SHP77 (cell line): ENCODE measurements at regions not wholly inside any gene's neighbourhood (a gene's known extent, or its start where the extent isn't known, plus 50 kb on each side); places are given as distances from the start of the nearest gene placed in this dataset.

ENCODE experiments used
- DNase-seq, 2 experiments: peaks; one replicate each; lab custom pipeline; 2025; lab: John Stamatoyannopoulos, UW

DNA sequence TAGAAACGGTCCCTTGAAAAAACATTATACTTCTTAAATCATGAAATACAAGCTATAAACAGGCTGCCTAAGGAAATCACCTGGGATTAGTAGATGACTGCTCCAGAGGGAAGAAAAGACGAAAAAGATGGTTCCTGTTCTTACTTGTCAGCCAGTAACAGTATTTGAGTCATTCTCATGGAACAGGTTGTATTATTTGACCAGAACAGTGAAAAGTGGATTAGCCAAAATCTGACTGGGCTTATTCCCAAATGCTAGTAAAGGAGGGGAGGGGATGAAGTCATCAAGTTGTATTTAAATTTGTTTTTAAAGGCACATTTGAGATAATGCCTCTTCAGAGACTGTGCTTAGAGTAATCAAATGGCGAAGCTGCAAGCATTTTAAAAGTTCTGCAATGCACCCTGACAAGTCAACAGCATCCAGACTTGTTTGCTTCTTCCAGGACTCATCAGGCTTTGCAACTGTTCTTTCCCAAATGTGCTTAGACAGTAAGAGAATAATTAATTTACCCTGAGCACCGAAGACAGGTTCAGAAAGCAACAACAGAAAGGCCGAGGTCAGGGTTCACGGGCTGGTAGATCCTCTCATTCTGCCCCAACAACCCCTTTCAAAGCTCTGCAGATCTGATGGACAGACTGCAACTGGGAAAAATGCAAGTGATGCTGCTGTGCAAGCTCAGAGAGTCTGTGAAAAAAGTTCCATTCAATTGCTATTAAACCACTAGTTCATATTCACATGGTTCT lies 800.6 kb downstream of the KCTD16 start:
- DNase-seq = no peak

DNA sequence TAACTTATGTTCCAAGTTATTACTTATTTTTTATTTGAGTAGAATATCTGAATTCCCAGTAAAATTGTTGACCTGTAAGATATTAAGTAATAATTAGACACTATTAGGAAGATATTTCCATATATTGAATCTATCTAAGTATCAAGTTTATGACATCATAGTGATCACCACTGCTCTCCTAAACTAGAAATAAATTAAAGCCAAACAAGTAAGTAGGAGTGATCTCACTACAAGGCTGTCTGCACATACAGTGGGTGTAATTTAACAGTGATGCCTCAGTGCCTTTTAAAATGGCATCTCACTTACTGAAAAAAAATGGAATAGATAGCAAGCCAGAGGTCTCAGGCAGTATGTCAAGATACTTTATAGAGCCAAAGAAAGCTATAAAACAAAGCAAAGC lies 789.6 kb downstream of the KCTD16 start:
- no peak for DNase-seq

DNA sequence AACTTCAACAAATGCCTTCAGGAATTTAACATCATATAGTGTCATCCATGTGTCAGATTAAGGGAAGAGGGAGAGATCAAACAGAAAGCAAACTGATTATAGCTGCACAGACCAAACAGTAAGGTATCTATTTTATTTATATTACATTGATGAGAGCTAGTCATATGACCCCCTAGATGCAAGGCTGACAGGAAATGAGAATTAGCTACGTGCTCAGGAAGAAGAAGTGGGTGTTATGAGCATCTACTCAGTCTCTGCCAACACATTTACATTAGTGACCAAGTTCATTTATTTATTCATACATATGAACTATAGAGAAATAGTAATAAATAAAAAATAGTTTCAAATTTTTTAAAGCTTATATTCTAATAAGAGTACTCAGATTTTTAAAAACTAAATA lies 787.3 kb downstream of the KCTD16 start:
- DNase-seq = no peak

DNA sequence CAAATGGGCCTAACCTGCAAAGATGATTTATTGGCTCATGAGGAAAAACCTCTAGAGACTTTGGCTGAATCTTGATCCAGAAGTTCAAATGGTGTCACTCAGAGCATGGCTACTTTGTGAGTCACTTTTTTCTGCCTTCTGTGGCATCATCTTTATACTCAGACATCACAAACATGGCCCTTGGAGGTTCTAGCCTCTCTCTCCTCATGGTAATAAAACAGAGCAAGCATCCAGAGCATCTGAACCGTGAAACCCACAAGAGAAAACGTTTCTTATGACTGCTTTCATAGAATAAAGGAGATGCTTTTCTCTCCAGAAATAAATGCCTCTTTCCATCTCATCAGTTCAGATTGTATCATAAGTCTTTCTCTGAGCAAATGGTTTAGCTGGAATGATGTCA lies 780.3 kb downstream of the KCTD16 start:
- no peak for DNase-seq

DNA sequence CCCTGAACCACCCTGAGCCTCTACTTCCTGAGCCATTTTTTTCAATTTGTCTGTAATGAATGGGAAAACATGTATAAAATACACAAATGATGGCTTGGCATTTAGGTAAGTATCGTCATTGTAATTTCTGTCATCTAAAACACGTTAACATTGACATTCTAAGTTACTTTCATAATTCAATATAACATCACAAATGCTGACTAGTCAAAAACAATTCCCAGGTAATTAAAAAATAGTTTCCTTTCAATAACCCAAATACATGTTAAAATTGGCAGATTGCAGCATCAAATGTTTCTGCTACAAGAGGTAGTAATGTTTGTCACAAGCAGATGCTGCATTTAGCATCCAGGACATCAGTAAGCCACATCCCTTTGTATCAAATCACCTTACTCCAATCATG lies 776.4 kb downstream of the KCTD16 start:
- DNase-seq = no peak

DNA sequence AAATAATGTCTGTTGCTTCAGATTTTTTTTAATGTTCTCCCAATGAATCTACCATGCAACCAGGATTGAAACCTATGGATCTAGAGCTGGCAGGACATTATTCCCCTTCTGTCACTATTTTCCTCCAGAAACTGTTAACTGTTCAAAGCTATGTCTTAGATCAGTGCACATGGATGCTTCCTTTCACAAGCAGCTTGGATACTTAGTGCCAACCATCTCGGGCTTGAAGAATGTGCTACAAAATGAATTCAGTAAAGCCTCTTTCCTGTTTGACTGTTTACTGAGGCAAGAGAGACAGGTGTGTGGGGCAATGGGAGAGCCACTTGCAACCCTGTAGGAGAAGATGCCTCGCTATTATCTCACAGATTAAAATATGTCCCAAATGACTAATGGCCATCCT lies 774.8 kb downstream of the KCTD16 start:
- DNase-seq = no peak

DNA sequence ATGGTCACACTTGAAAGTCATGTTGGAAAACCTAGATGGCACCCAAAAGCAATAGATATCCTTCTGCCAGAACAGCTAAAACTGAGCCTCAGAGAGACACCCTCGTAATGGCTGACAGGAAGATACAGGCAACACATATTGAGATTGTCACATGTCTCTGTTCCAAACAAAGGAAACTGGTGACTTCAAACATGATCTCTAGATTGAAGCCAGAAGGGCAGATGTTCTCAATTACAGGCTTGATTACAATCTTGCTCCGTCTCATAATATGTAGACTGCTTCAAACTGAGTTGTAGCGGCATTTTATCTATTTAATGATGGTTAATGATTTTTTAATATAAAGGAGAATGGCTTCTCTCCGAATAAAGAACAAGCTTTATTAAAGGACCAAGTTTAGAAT lies 774.3 kb downstream of the KCTD16 start:
- no peak for DNase-seq

DNA sequence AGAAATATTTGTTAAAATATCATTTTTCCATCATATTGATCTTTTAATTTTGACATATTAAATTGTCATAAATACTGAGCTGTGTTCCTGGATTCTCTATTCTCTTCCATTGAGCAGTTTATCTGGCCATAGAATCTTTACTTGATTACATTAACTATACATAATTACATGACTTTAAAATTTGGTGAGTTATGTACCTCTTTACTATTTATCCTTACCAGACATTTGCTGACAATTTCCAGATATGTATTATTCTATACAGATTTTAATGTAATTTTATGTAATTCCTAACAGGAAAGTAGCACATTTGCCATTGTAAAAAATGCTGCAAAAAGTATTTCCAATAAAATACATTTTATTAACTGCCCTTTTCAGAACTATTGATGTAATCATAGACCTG lies 770.3 kb downstream of the KCTD16 start:
- DNase-seq = no peak

DNA sequence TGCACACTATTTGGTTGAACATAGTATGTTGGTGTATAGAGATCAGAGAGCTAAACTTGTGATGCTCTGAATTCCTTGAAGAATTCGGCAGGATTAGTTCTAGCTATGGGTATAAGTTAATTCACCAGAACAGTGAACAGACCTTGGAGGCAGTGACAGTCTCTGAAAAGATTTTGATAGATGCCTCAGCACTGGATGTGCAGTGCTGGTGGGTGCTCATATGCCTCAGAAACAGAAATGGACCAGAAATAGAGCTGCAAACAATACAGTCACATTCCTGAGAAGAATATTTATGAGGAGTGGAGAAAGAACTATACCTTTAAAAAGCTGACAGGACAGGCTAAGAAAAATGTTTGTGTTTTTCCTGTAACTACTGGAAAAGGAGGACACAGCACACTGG lies 747.7 kb downstream of the KCTD16 start:
- no peak for DNase-seq

DNA sequence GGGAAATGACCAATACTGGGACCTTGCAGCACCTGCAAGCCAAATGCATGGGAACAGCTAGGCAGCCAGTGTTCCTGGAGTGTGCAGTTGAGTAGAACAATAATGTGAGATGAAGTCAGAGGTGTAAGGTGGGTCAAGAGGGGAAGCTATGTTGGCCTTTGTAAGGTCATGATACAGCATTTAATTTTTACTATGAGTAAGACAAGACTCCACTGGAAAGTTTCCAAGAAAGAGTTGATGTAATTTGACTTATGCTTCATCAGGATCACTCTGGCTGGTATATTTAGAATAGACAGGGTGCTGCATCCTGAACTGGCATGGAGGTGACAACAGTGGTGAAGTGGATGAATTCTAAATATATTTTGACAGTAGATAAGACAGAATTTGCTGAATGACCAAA lies 744.8 kb downstream of the KCTD16 start:
- DNase-seq = no peak

DNA sequence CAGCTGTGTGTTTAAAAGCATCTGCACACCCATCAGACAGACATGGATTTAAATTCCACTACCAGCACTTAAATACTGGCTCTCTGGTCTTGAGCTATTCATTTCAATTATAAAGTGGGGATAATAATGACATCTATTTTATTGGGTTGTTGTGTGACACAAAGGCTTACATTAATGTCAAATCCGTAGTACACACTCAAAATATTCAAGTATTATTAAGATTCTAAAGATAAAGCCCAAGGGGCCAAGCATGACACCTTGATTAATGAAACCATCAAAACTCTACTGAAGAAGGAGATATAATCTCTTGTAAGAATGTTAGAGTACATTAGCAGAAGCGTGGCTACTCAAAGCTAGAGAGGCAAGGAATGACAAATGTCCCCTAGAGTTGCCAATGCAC lies 743.0 kb downstream of the KCTD16 start:
- DNase-seq = no peak

DNA sequence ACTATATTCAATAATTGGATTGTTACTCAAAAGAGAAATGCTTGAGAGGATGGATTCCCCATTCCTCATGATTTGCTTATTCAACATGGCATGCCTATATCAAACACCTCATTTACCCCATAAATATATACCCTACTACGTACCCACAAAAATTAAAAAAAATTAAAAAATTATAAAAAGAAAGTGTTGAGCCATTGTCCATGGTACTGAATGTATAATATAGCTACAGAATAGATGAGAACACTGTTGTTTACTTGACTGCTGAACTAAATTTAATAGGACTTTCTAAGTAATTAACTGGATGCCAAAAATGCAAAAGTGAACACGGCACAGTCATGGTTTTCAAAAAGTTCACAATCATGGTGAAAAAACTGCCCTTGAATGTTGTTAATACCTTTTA lies 725.8 kb downstream of the KCTD16 start:
- no peak for DNase-seq

DNA sequence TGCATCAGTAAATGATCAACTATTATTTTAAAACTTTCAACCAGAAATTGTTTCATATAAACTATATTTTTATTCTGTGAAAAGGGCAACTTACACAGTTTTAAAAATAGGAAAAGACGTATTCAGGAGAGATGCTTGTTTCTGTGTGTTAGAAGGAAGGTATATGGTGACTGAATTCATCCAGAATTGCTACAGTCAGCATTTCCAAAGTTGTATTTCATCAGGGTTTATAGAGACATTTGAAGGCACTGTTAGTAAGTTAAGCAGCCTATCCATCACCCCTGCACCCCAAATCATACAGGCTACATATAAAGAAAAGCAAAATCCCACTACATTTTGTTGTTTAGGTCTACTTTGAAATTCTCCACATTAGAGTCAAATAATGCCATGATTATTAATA lies 716.0 kb downstream of the KCTD16 start:
- no peak for DNase-seq

DNA sequence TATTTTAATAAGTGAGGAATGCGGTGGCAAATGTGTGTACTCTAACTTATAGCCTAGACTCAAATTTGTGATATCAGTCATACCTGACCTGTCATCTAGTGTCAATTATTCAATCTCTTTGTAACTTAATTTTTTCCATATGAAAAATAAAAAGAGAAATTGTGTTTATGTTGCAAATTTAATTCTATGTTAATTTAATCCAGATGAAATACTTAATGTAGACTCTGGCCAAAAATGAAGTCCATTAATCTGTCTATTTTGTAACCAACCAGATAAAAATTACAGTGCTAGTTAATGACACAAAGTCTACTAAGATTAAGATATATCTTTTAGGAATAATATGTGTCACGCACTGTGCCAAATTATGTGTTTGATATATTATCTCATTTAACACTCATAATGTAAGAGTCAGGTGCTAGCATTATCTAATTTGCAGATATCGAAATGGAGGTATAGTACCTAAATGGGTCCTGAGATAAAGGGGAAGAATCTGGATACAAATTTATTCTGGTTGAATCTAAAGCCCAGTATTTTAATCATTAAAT lies 712.1 kb downstream of the KCTD16 start:
- DNase-seq = no peak

DNA sequence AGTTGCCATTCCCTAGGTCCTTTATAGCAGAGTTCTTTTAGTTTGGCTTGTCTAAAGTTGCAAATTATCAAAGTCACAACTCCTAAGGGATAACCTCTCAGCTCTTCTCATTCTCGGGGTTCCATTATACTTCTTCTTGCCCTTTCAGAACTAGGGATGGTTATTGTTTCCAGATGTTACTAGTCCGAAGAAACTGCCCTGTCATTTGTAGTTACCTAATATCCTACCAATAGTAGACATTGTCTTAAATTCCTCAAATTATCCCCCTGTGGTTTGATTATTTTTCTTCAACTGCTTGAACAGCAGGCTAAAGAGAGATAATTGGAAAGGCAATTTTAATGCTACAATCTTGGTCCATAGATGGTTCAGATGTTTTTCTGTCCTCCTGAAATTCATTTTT lies 709.8 kb downstream of the KCTD16 start:
- no peak for DNase-seq

DNA sequence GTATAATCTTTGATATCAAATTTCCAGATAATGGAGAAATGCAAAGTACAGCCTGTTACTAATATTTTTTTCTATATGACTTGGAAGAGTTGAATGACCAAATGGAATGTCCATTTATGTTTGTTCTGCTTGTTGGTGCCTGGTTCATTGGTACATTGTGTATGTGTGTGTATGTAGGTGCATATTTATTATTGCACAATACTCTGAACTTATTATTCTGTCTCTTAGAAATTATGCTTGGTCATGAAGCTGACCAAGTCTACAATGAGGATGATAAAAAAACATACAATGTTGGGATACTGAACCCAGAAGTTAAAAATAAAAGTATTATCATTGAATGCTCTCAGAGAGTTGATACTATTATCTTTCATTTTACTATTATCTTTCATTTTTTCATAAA lies 706.3 kb downstream of the KCTD16 start:
- no peak for DNase-seq

DNA sequence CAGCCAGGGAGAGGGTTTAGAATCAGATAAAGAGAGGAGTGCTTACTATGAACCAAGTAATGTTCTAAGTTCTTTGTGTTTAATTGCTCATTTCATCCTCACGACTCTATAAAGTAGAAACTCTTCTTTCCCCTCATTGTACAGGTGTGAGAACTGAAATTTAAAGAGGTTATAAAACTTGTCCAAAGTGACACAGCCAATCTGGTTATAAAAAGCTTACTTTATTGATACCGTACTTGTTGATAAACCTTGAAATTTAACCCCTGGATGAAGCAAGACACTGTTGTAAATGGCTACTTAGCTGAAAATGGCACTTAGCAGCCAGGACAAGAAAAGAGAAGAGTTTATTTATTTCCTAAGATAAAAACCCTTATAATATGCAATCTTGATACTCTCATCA lies 702.4 kb downstream of the KCTD16 start:
- no peak for DNase-seq

DNA sequence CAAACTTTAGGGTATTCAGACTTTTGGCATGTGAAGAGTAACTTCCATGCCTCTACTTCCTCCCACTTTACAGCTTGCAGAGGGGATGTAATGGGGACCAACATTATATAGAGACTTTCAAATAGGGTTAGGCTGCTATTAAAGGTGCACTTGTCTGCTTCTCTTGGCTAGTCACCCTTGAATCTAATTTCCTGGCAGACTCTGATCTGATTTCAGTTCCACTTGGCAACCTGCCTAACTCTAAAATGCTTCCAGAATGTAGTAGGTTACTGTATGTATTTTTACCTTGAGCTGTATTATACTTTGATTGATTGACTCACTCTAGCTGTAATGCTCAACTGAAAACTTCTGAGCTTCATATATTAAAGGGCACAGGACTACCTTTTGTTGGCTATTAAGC lies 693.4 kb downstream of the KCTD16 start:
- DNase-seq = no peak

DNA sequence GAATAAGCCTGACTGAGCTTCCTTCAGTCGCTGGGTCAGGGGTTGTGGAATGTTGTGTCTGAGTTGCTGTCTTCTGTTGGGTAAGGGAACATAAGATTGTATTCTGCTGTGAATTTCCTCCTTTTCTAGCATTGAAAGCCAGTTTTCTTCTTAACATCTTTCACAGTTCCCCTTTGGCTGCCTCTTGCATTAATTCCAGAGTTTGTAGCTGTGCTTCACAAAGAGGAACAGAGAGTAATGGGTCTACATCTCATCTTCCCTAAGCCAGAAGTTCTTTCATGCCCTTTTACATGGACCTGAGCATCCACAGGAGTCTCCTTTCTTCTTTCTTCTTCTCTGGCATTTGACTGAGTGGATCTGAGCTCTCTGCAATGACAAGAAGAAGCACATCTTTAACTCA lies 686.8 kb downstream of the KCTD16 start:
- DNase-seq = no peak

DNA sequence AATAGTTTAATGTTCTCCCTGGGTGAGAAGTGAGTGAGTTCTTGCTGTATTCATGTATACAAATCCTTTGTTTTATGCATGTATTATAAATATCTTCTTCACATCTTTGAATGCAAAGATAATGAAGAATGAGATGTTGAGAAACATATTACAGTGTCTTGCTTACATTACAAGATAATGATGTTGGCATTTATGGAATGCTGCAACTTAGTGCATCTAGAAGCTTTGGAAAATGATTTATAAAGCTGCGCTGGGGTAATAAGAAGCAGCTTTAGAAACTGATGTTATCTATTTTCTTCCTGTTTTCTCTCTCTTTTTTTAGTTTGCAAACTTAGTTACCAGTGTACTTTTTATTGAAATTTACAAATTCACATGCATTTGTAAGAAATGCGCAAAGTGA lies 673.4 kb downstream of the KCTD16 start:
- no peak for DNase-seq

DNA sequence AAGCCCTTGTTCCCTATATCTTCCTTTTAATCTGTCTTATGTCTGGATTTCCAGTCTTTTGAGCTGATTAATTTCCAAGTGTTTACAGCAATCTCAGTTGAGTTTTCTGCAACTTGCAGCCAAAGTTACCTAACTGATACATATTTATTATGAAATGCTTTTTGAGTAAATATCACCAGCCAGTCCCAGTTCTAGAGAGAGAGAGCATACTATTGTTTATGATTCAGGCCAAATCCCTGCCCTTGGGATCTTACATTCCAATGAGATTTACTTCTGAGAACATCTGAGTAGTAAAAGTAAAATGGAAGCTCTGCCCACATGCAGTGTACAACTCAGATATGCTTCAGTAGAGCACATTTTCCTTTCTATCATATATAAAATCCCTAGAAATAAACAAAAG lies 661.7 kb downstream of the KCTD16 start:
- no peak for DNase-seq

DNA sequence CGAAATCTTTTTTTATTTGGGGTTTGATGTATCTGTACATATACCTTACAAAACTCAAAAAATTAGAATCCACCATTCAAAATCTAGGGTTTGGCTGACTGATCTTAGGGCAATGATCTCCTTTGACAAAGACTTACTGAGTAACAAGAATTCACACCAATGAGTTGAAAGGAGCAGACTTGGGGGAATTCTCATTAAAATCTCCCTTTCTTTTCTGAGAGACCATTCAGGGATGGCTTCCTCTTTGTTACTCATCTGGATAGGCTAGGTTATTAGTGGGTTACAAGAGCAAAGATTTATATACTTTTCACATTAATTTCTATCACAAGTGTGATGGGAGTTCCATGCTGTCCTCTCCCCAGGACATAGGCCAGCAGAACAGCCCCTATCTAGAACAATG lies 661.0 kb downstream of the KCTD16 start:
- DNase-seq = no peak

DNA sequence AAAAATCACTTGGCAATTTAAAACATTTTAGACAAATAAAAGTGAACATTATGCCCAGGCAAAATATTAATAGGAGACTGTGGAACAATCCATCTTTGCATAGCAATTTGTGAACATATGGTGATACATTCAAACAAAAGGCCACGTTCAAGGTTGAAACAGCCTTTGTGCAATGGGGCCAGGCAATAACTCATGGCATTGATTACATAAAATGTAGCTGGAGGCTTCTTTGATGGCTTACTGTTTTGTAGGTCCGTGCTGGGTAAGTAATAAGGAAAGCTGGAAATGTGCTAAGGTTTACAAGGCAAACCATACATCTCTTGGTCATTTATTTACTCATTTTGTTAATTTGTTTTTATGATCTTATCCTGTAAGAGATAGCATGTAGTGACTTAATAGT lies 651.8 kb downstream of the KCTD16 start:
- DNase-seq = no peak

DNA sequence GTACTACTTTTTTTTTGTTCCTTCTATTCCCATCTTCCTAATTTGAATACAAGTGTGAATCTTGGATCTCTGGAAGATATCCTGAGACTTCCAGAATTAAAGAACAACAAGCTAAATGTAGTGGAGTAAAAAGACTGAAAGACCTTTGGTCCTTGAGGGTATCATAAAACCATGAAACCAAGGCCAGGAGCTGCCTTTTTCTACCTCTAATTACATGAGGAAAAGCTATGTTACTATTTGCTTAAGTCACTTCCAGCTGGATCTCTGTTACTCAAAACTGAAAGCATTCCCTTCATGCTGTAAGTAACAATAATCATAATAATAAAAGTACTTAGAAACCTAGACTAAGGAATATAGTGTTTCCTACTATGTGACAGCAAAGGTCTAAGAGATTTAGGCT lies 649.6 kb downstream of the KCTD16 start:
- DNase-seq = no peak
